Thymus (tissue), 11 donors: ENCODE measurements at regions not wholly inside any gene's neighbourhood (a gene's known extent, or its start where the extent isn't known, plus 50 kb on each side); places are given as distances from the start of the nearest gene placed in this dataset.
"Not testable (repeated sequence)": the region's sequence is repeated elsewhere in the genome, so short reads cannot be mapped to it uniquely, and the experiment has no call there.

Experiments used
- DNase-seq, 9 donors: peaks; one replicate each; pipeline ENCODE4 v3.0.0-alpha.2; 2013; ENCODE audit warnings: low spot score in 9 of 9, low read depth in 6 of 9, missing footprints in 1 of 9
- H3K27ac ChIP-seq, 2 donors: one replicate each; pipeline ENCODE4 v1.5.1; 2013; ENCODE audit warnings: control low read depth in 1 of 2, low read depth in 1 of 2, low read length in 1 of 2, mild to moderate bottlenecking in 1 of 2, moderate library complexity in 1 of 2
- H3K27me3 ChIP-seq, 2 donors: one replicate each; pipeline ENCODE4 v1.5.1; 2013; ENCODE audit warnings: low read length in 1 of 2; ENCODE audit not compliant: control insufficient read depth in 2 of 2, insufficient read depth in 1 of 2
- H3K36me3 ChIP-seq, 2 donors: one replicate each; pipeline ENCODE4 v1.5.1; 2013; ENCODE audit warnings: low read length in 1 of 2, mild to moderate bottlenecking in 1 of 2, moderate library complexity in 1 of 2; ENCODE audit not compliant: control insufficient read depth in 2 of 2, insufficient read depth in 2 of 2
- H3K4me1 ChIP-seq, 2 donors: one replicate each; pipeline ENCODE4 v1.5.1; 2013; ENCODE audit warnings: low read length in 2 of 2; ENCODE audit not compliant: control insufficient read depth in 2 of 2, insufficient read depth in 2 of 2
- H3K4me3 ChIP-seq, 2 donors: one replicate each; pipeline ENCODE4 v1.5.1; 2013; ENCODE audit warnings: low read length in 2 of 2, control low read depth in 1 of 2, mild to moderate bottlenecking in 1 of 2
- H3K9me3 ChIP-seq, 2 donors: one replicate each; pipeline ENCODE4 v1.5.1; 2013; ENCODE audit warnings: low read length in 1 of 2, mild to moderate bottlenecking in 1 of 2; ENCODE audit not compliant: control insufficient read depth in 2 of 2, insufficient read depth in 1 of 2
- WGBS: extraction: QIAGEN DNeasy Blood & Tissue Kit; methylation state at CpG from one replicate; pipeline ENCODE4 v1.1.7; 2013; 5-methylcytosine and 5-hydroxymethylcytosine counted together
- donor health status: healthy.

DNA sequence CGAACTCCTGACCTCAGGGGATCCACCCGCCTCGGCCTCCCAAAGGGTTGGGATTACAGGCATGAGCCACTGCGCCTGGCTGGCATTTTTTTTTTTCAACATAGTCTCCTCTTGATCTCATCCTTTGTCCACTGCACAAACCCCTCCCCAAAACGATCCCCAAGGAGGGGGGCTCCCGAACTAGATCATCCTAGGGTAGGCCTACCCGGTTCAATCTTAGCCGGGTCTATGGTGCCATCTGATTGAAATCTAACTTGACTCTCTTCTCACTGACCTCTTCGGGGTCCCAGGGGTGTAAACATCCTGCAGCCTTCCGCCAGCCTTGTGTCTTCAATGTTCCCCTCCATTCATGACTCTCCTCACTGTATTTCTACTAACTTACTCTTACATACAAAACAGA is 140.5 kb upstream of the CRHR1 start:
- Histone ChIP-seq H3K4me1 (no peaks in the 10 kb centered on the region), H3K27ac (no peak overlapping the region), H3K36me3 (peaks cover 6 to 7% of the 10 kb centered on the region in 2 donors), H3K9me3 (no peaks in the 10 kb centered on the region), H3K27me3 (peaks cover 2 to 12% of the 10 kb centered on the region in 2 donors), H3K4me3 (no peak overlapping the region)
- WGBS, result 95% methylated on average over 10 of the region's 10 CpGs
- DNase-seq, result no peak

DNA sequence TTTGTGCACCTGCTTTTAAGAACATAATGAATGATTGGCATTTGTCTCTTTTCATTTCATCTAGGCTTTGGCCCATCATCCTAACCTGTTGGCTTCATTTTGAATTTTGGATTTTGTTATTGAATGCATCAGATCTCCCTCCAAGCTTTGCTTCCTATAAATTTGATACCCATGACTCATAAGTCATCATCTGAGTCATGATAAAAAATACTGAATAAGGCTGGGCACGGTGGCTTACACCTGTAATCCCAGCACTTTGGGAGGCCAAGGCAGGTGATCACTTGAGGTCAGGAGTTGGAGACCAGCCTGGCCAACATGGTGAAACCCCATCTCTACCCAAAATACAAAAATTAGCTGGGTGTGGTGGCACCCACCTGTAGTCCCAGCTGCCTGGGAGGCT is 139.5 kb upstream of the CRHR1 start:
- H3K36me3 ChIP-seq, DNase-seq, H3K4me1 ChIP-seq, H3K9me3 ChIP-seq, H3K27ac ChIP-seq, H3K4me3 ChIP-seq: not testable (repeated sequence)
- peaks cover 2 to 16% of the 10 kb centered on the region in 2 donors for H3K27me3 ChIP-seq
- 82% methylated on average over 1 of the region's 1 CpG for WGBS

DNA sequence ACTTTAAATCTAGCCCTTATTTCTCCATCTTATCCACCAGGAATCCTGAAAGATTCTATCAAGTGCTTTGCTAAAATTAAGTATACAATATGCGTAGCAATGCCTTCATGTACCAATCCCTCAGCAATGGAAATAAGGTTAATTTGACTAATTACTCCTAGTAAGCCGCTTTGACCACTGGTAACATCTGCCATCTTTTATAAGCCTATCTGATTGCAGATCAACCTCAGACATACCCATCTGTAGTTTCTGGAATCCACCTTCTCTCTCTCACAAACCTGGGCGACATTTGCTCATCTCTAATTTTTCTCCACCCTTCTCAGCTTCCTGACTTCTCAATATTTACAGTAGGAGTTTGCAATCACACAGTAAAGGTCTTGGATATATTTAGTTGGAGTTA is 138.8 kb upstream of the CRHR1 start:
- DNase-seq, result no peak
- Histone ChIP-seq H3K27me3 (peaks cover 2 to 18% of the 10 kb centered on the region in 2 donors), H3K27ac (no peak overlapping the region), H3K4me3 (no peak overlapping the region), H3K9me3 (no peaks in the 10 kb centered on the region), H3K4me1 (no peaks in the 10 kb centered on the region), H3K36me3 (no peaks in the 10 kb centered on the region)
- WGBS, result 96% methylated on average over 3 of the region's 3 CpGs

DNA sequence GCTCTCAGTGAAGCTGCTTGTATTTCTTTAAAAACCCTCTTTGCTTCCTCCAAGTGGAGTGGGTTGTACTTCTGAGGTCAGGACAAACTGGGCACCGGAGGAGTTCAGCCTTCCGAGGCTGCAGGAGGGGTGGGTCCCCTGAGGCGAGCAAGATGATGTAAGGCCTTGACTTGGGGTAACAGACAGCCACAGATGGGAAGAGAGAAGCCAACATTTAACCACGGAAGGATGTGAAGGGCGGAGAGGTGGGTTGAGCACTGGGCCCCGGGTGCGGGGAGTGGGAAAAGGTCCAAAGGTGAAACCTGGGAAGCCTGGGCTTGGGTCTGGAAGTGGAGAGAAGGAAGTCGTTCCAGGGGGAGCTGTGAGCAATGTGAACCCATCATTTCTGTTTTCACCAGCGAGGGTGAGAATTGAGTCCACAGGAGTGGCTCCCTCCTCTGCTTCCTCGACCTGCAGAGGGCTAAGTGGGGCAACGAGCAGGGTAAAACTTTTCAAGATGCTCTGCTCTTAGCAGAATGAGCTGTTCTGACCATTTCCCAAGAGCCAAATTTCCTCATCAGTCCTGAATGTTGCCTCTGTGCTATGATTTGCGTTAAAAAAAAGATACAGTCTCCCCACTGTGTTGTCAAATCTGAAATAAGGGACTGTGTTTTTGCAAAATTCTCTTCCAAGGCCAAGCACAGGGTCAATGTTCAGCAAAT is 137.7 kb upstream of the CRHR1 start:
- 11% methylated on average over 12 of the region's 12 CpGs for WGBS
- no peak for DNase-seq
- Histone ChIP-seq H3K27me3 (peaks cover 2 to 23% of the 10 kb centered on the region in 2 donors), H3K27ac (no peak overlapping the region), H3K36me3 (no peaks in the 10 kb centered on the region), H3K4me1 (no peaks in the 10 kb centered on the region), H3K4me3 (no peak overlapping the region), H3K9me3 (no peaks in the 10 kb centered on the region)

DNA sequence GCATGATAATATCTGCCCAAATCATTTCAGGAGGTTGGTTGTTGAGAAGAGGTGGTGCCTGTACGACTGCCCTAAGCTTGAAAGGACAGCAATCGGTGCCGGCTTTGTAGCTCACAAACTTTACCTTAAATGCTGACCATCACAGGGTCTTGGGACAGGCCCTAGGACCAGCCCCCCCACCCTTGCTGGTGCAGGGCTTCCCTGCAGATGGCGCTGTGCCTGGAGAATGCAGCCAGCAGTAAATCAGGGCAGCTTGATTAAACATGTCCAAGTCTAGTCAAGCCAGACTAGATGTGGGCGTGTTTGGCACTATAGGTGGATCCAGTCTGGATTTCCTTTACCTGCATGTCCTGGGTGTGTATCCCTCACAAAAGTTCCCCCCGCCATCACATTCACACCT is 135.5 kb upstream of the CRHR1 start:
- Histone ChIP-seq H3K4me3 (no peak overlapping the region), H3K4me1 (no peaks in the 10 kb centered on the region), H3K9me3 (no peaks in the 10 kb centered on the region), H3K36me3 (no peaks in the 10 kb centered on the region), H3K27me3 (peaks cover 2 to 23% of the 10 kb centered on the region in 2 donors), H3K27ac (no peak overlapping the region)
- no peak for DNase-seq
- 89% methylated on average over 6 of the region's 6 CpGs for WGBS

DNA sequence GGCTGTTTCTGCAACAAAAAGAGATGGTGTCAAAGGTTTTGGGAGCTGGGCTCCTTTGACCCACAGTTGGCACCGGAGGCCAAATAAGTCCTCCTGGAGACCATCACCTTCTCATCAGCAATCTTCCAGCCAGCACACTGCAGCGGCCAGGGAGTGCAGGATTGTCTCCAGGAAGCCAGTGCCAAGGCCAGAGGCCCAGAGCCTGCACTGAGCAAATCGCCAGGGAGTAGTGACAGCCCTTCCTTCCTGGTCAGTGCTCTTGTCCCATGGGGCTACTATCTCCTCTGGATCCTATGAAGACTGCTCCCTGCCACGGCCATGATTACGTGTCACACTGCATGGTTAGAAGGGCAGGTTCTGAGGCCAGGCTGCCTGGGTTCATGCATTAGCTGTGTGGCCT is 134.3 kb upstream of the CRHR1 start:
- H3K36me3 ChIP-seq, result no peaks in the 10 kb centered on the region
- WGBS, result 90% methylated on average over 5 of the region's 5 CpGs
- no peak overlapping the region for H3K27ac ChIP-seq
- no peaks in the 10 kb centered on the region for H3K9me3 ChIP-seq
- no peaks in the 10 kb centered on the region for H3K4me1 ChIP-seq
- no peak for DNase-seq
- peaks cover 2 to 23% of the 10 kb centered on the region in 2 donors for H3K27me3 ChIP-seq
- H3K4me3 ChIP-seq, result no peak overlapping the region

DNA sequence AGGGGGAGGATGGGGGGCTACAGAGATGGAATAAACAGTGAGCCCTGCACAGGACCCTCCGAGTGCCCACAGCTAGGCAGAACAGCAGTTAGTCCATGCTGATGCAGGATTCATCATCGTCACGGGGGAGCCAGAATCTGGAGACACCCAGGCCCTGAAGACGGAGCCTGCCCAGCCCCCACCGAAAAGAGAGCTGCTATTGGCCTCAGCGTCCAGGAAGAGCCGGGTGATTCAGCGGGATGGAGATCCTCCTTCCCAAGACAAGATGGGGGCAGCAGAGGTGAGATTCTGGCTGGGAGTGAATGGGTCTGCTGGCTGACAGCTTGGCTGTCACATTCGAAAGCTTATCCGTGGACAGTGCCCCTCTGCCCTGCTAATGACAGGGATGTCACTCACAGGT is 133.6 kb upstream of the CRHR1 start:
- Histone ChIP-seq H3K9me3 (no peaks in the 10 kb centered on the region), H3K27me3 (peaks cover 2 to 23% of the 10 kb centered on the region in 2 donors), H3K27ac (no peak overlapping the region), H3K4me3 (no peak overlapping the region), H3K36me3 (no peaks in the 10 kb centered on the region), H3K4me1 (no peaks in the 10 kb centered on the region)
- WGBS, result 92% methylated on average over 10 of the region's 10 CpGs
- DNase-seq, result no peak

DNA sequence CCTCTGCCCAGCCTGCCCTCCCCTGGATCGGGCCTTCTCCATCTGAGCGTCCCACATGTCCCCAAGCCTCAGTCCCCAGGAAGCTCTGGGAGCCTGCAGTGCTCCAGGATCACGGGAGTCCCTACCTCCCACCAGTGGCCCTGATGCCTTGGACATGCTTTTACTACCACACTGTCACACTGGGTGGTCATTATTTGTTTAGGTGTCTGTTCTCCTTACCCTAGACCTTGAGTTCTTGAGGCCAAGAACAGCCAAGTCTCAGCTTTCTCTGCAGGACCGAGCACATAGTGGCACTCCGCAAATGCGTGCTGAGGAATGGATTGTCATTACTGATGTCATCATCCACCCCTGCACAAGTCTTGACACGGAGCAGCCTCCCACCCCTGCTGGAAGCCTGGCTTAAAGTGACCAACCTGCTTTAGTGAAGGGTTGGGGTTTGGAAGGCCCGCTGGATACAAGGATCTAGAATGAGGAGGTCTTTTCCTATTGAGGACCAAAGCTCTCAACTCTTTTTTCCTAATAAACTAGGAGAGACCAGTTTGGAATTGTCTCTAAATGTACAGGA is 132.9 kb upstream of the CRHR1 start:
- Histone ChIP-seq H3K4me3 (no peak overlapping the region), H3K27me3 (peaks cover 2 to 22% of the 10 kb centered on the region in 2 donors), H3K4me1 (no peaks in the 10 kb centered on the region), H3K36me3 (no peaks in the 10 kb centered on the region), H3K9me3 (no peaks in the 10 kb centered on the region), H3K27ac (no peak overlapping the region)
- no peak for DNase-seq
- WGBS, result 94% methylated on average over 8 of the region's 8 CpGs

DNA sequence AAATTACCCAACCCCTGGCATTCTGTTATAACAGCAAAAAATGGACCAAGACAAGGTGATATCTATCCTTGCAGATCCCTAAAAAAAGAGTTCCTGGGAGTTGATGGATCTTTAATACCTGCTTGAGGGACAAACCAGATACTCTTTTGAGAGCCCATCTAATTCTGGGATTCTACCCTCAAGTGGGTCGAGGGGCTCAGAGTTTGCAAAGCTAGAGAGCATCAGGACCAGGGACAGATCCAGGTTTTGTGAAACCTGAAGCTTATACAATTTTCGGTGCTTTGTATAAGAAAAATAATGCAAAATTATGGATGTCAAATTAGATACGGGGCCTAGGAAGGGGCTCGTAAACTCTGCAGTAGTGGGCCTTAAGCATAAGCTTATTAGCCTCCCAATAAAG is 130.5 kb upstream of the CRHR1 start:
- Histone ChIP-seq H3K36me3 (no peaks in the 10 kb centered on the region), H3K9me3 (no peaks in the 10 kb centered on the region), H3K27ac (no peak overlapping the region), H3K27me3 (peaks cover 0 to 11% of the 10 kb centered on the region in 2 donors), H3K4me3 (no peak overlapping the region), H3K4me1 (no peaks in the 10 kb centered on the region)
- no peak for DNase-seq
- WGBS, result 73% methylated on average over 4 of the region's 4 CpGs
